GM18499 (cell line): ENCODE measurements at regions not wholly inside any gene's neighbourhood (a gene's known extent, or its start where the extent isn't known, plus 50 kb on each side); places are given as distances from the start of the nearest gene placed in this dataset.
A peak's percentile ranks its signal among the peaks of the same experiment; 100 is the strongest.
"Not testable (repeated sequence)": the region's sequence is repeated elsewhere in the genome, so short reads cannot be mapped to it uniquely, and the experiment has no call there.

ENCODE experiments used
- ATAC-seq: cut with Tn5 transposase; IDR thresholded peaks from one replicate; pipeline ENCODE4 v1.9.1; 2021; ENCODE audit warnings: moderate number of reproducible peaks; ENCODE audit not compliant: insufficient read depth, unreplicated experiment

GRCh38 chr13:84200971-84201370 is 318.7 kb upstream of the SLITRK1 start:
- ATAC-seq, result no peak

GRCh38 chr13:84192125-84192524 is 309.9 kb upstream of the SLITRK1 start:
- no peak for ATAC-seq

DNA sequence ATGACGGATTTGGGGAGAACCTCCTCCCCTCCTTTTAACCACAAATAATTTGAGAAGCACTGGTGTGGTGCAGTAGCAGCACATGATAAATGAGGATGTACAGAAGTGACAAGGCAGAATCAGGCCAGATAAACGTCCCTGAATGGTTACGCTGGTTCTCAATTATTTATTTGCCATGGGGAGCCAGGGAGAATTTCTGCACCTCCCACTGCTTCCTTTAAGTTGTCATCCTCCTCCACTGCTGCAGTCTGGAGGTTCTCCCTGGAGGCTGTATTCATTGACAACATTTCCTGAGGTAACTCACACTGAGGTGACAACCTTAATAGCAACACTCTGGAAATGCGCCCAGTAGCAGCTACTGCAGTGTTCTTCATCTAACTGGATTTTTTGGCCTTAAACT is 308.9 kb upstream of the SLITRK1 start:
- no peak for ATAC-seq

GRCh38 chr13:84187626-84188025 is 305.4 kb upstream of the SLITRK1 start:
- no peak for ATAC-seq

GRCh38 chr13:84139561-84140158 is 257.4 kb upstream of the SLITRK1 start:
- ATAC-seq, result no peak

DNA sequence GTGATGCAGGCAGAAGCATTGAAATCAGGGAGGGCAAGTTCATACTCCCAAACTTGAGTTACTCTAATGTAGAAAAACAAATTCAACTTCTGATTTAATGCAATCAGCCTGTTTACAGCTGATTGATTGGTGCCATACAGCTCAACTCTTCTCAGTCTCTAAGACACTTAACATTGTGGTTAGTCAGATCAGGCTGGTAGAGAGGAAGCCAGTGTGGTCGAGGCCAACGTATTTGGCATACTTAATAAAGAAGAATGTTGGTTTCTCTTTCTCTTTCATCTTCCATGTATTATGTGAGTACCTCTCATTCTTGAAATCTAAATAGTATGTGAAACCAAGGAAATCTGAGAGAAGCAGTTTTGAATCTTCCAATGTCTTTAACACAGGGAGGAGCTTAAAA is 255.0 kb upstream of the SLITRK1 start:
- ATAC-seq, result peak; percentile 94

DNA sequence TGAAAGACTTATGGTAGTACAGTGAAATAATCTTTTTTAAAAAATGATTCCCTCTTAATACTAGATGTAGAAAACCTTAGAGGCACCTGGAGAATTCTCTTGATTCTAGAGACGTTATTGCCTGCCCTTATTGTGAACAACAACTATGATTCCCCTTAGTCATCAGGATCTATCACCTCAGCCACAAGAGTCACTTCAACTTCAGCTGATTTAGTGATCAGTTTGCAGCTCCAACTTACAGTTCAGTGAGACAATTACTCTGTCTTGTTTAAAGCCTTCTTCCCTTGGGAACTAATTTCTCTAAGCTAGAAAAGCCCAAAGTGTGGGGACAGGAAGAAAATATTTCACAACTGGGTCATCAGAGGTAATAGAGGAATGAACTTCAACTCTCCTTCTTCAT is 254.3 kb upstream of the SLITRK1 start:
- ATAC-seq, result no peak

DNA sequence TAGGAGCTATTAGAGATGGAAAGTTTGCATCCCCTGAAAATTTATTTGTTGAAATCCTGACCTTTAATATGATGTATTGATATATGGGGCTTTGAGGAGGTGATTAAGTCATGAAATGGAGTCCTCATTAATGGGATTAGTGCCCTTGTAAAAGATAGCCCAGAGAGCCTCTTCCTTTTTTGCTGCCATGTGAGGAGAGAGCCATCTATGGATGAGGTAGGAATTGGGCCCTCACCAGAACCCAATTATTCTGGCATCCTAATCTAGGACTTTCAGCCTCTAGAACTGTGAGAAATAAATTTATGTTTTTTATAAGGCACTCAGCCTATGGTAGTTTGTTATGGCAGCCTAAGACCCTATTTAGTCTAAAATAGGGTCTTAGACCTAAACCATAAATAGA is 250.2 kb upstream of the SLITRK1 start:
- ATAC-seq, result no peak

DNA sequence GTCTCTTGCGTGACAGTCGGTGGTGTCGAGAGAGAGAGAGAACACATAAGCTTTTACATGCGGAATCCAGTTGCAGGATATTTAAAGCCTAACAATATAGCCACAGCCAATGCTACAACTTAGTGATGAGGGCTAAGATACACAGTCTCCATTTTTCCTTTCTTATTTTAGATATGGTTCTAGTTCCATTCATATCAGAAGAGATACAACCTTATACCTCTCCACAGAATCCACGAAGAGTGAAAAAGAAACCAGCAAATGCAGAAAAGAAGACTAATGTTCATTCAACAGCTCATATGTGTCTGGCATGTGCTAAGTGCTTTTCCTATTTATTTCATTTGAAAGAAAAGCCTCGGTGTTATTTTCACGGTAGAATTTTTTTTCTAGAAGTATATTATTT is 249.0 kb upstream of the SLITRK1 start:
- ATAC-seq, result no peak

DNA sequence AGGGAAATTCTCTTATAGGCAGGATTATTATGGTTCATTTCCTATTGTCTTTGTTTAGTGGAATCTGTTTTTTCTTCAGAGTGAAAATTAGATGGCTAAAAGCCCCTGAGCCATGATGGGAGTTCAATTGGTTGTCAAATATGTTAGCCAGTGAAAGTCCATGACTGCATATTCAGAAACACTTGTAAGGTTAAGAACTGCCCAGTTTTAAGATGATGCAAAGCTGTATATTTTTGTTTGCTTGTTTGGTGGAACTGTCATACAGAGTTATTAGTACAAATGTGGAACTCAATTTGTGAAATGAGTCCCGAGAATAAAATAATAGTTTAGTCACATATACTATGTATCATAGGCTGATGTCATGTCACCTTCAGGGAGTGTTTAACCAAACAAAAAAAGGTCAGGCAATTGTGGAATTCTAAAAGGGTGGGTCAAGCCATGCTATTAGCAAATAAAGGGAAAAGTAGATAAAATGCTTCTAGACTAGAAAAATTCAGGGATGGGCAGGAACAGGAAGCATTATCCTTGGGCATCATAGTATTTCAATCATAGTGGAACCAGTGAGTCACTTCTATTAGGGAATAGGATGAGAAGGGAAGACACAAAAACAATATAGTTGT is 248.3 kb upstream of the SLITRK1 start:
- ATAC-seq, result no peak

- no peak for ATAC-seq
Observed at GRCh38 chr13:84129966-84130365, 247.7 kb upstream of the SLITRK1 start.

GRCh38 chr13:84127597-84128128 is 245.4 kb upstream of the SLITRK1 start:
- ATAC-seq, result no peak

DNA sequence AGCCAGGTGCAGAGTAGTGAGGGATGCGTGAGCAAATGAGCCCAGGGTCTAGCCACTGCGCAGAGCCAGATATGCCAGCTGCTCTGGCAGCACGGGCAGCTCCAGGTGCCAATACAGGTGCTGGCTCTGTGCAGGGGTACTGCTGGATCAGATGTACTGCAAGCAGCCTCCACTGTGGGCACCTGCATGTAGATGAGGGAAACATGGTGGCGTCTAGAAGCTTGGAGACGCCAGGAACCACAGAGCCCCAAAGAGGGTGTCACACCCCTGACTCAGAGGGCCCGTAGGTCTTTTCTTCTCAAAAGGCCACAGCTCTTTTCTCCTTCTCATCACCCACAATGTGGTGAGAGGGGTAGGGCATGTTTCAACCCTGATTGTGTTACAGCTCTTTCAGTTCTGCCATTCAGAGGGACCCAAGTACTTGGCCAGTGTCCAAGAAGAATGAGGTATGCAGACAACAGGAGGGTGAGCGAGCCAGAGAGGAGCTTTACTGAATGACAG is 244.4 kb upstream of the SLITRK1 start:
- no peak for ATAC-seq

DNA sequence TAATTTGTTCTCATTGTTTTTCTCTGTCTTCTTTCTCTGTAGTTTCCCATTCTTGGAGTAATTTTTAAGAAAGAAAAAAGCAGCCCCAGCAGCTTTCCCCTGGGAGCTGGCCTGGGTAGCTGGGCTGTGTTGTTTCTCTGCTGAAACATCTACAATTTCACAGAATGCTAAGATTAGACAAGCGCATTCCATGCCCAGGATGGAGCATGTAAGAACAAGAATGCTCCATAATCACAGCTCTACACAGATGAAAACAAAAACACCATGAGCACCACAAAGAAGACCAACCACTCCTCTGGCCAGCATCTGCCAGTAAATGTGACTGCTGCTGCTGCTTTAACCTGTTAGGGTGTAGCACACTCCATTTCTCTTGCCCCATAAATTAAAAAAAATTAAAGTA is 239.2 kb upstream of the SLITRK1 start:
- no peak for ATAC-seq

DNA sequence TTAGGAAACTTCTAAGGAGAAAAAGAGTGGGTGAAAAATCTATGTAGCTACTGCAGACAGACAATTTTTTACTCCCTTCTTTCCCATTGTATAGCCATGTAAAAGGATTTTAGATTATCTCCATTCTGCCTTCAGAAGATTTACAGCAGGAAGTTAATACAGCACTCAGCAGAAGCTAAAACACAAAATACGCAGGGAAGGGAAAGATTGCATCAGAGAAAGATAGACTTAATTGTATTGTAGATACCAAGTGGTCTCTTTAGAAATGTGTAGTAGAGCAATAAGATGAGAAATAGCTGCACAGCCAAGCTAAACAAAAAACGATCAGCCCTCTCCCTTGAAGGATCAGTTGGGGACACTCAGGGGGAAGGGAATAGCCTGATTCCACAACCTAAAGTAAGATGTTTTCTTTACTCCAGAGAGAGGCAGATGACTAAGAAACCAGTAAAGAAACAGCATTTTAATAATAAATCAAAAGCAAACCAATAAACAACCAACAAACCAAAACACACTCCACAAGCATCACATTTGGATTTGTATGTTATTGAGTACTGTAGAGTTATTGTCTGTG is 236.7 kb upstream of the SLITRK1 start:
- no peak for ATAC-seq

- no peak for ATAC-seq
Observed at GRCh38 chr13:84098273-84098672, 216.0 kb upstream of the SLITRK1 start.

DNA sequence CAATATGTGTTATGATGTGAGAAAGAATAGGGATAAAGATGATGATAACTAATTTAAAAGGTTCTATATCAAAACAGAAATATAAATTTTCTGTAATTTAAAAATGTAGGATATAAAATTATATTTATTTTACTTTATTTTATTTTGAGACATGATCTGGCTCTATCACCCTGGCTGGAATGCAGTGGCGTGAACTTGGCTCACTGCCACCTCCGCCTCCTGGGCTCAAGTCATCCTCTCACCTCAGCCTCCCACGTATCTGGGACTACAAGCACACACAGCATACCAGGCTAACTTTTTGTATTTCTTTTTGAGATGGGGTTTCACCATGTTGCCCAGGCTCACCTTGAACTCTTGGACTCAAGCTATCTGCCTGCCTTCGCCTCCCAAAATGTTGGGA is 214.9 kb upstream of the SLITRK1 start:
- ATAC-seq, result no peak

- ATAC-seq, result no peak
Observed at GRCh38 chr13:84096216-84096615, 213.9 kb upstream of the SLITRK1 start.

- no peak for ATAC-seq
Observed at GRCh38 chr13:84088996-84089395, 206.7 kb upstream of the SLITRK1 start.

GRCh38 chr13:84086847-84087162 is 204.5 kb upstream of the SLITRK1 start:
- no peak for ATAC-seq

- ATAC-seq, result not testable (repeated sequence)
Observed at GRCh38 chr13:84086098-84086846, 204.0 kb upstream of the SLITRK1 start.
